GM19467 (cell line): ENCODE measurements at regions not wholly inside any gene's neighbourhood (a gene's known extent, or its start where the extent isn't known, plus 50 kb on each side); places are given as distances from the start of the nearest gene placed in this dataset.

Experiments
- ATAC-seq: cut with Tn5 transposase; IDR thresholded peaks from one replicate; pipeline ENCODE4 v1.9.1; 2021; ENCODE audit warnings: mild to moderate bottlenecking, moderate library complexity; ENCODE audit not compliant: unreplicated experiment

- ATAC-seq, result no peak
Measured at GRCh38 chr1:90782046-90782445, 64.9 kb upstream of the BARHL2 start.

- no peak for ATAC-seq
Measured at GRCh38 chr1:90781534-90781933, 64.4 kb upstream of the BARHL2 start.

DNA sequence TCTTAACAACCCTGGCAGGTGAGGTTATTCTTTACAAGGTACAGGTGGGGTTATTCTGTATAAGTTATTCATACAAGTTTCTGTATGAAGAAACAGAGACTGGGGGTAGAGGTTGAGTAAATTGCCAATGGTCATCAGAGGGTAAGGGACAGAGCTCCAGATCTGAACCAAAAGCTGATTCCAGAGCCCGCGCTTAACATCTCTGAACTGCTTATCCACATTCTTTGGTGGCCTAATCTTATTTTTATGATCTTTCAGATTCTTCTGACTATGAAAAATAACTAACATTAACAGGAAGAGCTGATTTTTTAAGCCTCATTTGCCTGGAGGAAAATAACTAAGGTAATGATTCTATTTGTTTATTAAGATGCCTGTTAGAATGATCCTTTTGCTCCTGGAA, 63.9 kb upstream of the BARHL2 start:
- ATAC-seq, result no peak

DNA sequence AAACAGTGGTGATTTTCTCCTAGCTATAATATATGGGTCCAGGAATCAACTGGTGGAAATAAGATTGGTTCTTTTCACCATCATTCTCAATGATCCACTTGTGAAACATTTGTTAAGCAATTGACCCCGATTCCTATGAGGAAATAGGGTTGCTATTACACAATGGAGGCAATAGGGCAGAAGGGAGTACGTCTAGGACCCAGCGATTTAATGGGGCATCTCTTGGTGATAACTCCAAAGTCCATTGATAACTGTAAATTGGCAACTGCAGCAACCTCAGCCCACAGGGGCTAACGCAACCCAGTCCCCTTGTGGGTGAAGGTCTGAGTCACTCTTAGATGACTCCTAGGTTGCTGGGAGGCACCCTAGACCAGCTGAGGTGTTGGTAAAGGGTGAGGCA, 62.5 kb upstream of the BARHL2 start:
- ATAC-seq, result no peak

DNA sequence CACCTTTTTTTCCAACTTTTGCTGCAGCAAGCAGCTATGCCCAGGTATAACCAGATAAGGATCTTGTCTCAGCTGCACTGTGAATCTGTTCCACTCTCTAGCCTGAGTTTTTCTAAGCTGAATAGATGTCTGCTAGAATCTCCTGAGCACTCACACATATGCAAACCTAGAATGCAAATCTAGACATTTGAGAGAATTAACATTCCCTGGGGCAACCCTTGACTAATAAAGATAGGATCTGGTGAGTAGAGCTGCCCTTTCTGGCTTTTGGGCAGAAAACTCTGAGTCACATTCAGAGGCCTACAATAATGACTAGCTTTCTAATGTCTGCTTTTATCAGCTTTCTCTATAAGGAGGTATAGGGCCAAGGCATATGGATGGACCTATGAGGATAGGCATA, 61.4 kb upstream of the BARHL2 start:
- ATAC-seq, result no peak

- ATAC-seq, result no peak
Measured at GRCh38 chr1:90773812-90774211, 56.7 kb upstream of the BARHL2 start.

GRCh38 chr1:90768826-90769225, 51.7 kb upstream of the BARHL2 start:
- no peak for ATAC-seq

DNA sequence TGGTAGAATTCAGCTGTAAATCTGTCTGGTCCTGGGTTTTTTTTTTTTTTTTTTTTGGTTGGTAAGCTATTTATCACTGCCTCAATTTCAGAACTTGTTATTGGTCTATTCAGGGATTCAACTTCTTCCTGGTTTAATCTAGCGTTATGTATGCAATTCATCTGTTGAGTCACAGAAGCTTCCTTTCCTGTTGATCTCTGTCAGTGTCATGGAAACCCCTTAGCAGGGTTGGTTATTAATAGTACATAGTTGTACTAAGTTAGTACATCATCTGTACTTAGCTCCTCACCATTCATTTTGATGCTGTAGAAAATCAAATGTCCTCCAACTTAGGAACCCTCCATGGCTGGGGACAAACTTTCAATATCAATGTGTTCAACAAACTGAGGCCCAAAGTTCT, 51.0 kb upstream of the BARHL2 start:
- ATAC-seq, result no peak
